GM18861 (cell line): ENCODE measurements at regions not wholly inside any gene's neighbourhood (a gene's known extent, or its start where the extent isn't known, plus 50 kb on each side); places are given as distances from the start of the nearest gene placed in this dataset.

Source experiments
- ATAC-seq: cut with Tn5 transposase; IDR thresholded peaks from one replicate; pipeline ENCODE4 v1.9.1; 2021; ENCODE audit not compliant: unreplicated experiment

DNA sequence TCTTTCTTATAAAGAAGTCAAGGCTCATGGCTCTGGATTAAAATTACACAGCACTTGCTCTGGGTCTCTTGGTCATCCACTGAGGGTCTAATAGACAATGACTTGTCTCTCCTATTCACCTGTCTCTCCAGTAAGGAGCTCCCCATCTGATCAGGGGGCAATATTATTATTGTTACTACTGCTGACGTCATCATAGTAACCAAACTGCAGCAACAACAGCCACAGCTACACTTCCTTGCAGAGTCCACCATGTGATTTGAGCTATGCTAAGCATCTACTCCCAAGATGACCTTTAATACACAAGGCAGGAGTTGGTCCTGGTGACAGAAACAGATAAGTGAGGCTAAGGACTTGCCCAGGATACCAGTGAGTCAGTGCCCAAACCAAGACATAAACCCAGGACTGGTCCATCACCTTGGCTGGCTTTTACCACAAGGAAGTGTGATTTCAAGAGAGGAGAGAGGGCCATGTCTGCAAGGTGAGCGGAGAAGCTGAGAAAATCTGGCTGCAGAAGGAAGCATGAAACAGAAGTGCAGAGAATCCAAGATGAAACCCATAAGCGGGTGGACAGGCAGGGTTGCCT lies 602.5 kb downstream of the PTPRU start:
- ATAC-seq: no peak

DNA sequence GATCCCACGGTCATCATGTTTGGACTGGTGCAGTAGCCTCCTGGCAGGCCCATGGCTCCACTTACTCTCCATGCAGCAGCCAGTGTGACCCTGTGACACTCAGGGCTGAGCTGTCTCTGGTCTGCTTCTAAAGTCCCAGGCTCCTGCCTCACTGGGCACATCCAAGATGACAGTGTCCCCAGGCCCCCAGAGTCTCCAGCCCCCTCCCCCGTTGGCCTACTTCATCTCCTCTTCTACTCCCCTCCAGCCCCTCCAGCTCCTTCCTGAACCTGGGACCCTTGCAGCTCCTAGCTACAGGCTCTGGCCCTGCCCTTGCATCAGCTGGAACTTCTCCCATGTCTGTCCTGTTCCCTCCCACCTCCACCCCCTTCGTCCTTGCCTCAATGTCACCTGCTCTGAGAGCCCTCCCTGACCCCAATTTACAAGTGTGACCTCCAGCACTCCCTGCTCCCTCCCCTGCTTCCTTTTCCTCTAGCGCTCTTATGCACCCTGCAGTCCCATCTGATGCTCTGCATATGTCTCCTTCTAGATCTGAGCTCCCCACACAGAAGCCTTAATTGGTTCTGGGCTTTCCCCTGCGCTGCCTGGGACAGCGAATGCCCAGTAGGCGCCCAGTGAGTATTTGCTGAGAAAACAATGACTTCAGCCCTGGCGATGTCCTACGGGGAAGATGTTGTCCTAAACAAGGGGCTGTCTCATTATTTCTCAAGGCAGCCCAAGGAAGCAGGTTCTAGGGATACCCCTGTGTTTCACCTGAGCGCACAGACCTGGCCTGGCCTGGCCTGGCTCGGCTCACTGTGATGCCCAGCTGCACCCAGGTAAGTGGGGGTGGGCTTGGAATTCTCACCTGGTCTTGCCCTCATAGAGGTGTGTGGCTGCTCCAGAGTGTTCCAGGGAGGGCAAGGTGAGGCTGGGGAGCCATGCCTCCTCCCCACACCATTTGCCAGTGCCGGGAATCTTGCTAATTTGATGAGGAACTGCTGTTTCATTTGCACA lies 600.6 kb downstream of the PTPRU start:
- no peak for ATAC-seq

DNA sequence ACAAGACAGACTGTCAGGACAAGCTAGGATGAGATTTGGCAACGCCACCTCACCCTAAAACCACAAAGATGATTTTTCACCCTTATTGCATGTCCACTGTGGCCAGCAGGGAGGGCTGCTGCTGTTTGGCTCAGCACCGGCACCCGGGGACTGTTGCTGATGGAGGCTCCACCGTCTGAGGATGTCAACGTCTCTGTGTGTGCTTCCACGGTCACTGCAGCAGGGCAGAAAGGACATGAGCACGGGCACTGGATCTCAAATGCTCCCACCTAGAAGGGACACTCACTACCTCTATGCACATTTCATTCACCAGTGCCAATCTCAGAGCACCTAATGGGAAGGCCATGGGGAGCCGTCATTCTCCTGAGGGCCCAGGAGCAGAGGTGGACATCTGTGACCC lies 599.6 kb downstream of the PTPRU start:
- no peak for ATAC-seq

DNA sequence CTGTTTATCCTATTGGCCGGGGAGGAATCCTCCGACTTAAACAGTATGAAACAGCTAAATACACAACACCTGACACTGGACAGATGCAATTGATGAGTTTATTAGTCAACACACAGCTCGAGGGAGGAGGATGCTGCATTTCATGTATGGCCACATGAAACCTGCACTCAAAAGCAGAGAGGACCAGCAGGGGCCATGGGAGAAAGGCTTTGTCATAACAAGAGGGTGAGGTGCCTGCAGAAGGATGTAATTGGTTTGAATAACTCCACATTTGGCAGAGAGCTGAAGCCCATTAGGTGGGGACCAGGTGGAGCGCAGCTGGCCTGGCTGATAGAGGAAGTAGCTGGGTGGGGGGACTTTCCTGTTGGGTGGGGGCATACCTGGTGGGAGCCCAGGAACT lies 599.1 kb downstream of the PTPRU start:
- ATAC-seq: no peak

GRCh38 chr1:29833581-29833980 lies 597.3 kb downstream of the PTPRU start:
- no peak for ATAC-seq

DNA sequence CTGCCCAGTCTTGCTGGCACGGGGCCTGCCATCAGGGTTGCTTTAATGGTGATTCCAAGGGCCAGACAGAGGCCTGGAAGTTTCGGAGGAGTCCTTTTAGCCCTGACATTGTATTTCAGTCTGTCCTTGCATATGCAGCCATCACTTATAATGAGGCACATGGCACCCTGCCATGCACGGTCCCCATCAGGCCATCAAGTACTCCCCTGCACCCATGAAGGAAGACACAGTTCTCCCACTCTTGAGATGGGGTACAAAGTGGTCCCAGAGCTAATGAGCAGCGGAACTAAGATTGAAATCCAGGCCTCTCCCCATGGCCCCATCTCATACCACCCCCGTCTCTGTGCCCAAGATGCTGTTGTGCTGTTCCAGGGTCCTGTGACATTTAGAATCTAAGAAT lies 596.6 kb downstream of the PTPRU start:
- no peak for ATAC-seq

- no peak for ATAC-seq
Observed at GRCh38 chr1:29832471-29832870, 596.1 kb downstream of the PTPRU start.

GRCh38 chr1:29831500-29832117 lies 595.3 kb downstream of the PTPRU start:
- no peak for ATAC-seq

DNA sequence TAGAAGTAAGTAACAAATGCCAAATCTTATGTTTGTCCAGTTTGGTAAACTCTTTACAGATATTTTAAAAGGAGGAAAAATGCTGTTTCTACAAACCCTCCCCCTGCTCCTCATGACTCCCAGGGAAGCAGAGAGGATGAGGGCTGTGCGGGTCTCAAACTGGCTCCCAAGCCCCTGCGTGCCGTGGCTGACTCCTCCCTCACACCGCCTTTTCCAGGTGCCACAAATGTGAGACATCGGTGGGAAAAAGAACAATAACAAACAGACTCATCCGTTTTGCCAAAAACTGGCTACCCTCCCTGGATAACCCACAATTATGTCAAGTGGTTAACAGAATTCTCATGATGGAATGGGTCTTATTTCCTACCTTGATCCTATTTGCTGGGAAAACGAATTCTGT lies 594.6 kb downstream of the PTPRU start:
- no peak for ATAC-seq

DNA sequence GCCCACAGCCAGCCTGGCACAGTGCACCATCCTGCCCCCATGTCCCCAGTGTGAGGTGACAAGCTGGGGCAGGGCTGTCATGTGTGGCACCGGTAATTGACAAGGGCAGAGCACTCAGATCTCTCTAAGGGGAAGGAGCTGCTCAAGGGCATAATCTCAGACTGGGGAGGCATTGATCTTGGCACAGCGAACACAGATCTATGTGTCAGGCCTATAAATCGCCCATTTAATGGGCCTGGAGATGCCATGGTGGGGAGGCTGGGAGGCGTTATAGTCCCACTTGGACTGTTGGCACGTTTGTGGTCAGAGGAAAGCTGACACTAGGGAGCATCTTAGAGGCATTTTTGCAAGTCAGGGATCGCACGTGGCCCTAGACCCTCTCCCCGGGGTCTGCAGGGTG lies 594.1 kb downstream of the PTPRU start:
- no peak for ATAC-seq

DNA sequence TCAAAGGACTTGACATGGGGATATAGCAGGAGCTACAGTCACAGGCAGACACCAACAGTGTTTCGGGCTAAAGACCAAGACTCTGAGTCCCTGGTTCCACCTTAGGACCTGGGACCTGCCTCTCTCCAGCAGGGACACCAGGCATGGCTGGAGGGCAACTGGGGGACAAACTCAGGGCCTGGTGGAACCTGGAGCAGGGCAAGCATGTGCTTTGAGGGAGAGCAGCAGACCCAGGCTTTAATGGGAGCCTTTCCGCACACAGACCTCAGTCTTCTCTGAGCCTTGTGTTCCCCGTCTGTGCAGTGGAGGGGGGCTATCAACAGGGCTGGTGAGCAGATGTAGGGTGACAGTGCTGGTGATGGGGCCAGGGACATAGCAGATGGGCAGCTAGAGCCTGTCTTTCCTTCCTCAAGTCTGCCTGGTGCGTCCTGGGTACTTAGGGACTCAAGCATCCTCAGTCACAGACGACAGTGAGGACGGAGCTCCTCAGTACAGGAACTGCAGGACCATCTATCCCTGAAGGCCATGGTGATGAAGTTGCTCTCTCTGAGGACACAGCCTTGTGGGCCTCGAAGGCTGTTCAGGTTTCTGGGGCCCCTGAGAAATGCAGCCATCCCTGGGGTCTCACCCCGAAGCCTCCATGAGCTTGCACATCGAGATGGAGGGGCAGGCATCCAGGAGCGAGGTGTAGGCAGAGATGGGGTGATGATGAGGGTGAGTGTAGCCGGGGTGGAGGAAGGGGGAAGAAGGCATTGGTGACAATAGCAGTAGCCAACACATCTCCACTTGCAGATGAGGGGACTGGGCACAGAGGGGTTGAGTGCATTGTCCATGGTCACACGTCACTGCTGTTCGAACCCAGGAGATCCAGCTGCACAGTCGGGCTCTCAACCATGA lies 593.4 kb downstream of the PTPRU start:
- no peak for ATAC-seq

- ATAC-seq: no peak
Observed at GRCh38 chr1:29828526-29829447, 592.5 kb downstream of the PTPRU start.

DNA sequence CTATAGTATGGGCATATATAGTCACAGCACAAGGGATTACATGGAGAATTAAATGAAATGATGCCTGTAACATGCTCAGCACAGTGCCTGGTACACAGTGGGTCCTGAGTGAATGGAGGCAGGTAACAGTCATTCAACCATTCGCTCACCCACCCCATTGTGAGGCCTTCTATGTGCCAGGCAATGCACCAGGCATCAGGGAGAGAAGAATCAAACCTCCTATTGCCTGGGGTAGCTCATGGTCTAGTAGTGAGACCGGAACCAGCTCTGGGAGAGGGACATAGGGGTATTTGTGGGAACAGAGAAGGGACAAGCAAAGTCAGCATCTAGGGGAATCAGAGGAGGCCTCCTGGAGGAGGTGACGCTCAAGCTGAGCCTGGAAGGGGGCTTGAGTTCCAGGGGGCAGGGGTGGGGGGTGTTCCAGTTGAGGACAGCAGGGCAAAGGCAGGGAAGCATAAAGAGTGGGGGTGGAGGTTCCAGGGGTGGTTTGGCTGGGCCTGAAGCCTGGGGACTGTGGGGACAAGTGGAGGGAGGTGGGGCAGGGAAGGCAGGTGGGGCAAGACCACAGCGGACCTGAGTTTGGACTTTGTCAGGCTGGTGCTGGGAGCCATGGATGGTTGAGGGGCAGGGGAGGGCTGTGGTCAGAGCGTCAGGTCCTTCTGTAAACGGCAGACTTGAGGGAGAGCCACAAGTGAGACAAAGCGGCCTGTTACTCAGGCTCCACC lies 591.6 kb downstream of the PTPRU start:
- no peak for ATAC-seq

GRCh38 chr1:29827237-29827750 lies 591.0 kb downstream of the PTPRU start:
- no peak for ATAC-seq

DNA sequence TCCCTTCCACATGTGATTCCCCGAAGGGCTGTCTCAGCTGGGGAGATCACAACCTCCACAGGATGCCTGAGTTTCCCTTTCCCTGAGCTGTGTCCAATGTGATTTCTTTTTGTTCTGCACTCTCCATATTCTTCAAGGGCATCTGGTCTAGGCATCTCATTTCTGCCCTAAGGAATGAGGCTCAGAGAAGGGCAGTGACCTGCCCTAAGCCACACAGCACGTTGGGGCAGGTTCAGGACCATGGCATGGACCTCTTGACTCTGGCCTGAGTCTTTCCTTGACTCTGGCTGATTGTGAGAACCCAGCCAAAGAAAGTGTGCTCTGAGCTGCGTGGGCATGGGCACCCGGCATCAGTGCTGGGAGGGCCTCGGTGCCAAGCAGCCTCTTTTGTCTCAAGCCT lies 590.3 kb downstream of the PTPRU start:
- no peak for ATAC-seq

GRCh38 chr1:29825941-29826415 lies 589.7 kb downstream of the PTPRU start:
- ATAC-seq: no peak

DNA sequence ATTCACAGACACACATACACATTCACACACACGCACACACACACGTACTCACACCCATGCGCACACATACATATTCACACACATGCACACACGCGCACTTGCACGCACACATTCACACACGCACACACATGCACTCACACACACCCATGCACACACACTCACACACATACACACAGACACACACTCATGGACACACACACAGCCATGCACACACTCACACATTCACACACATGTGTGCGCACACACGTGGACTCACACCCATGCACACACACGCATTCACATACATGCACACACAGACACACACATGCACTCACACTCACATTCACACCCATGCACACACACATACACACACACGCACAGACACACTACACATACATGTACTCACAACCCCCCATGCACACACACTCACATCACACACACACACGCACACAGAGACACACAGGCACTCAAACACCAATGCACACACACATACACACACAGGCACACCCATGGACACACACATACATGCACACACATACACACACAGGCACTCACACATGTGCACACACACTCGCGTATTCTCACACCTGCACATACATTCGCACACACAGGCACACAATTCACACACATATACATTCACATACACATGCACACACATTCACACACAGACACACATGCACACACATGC lies 589.1 kb downstream of the PTPRU start:
- ATAC-seq: no peak

DNA sequence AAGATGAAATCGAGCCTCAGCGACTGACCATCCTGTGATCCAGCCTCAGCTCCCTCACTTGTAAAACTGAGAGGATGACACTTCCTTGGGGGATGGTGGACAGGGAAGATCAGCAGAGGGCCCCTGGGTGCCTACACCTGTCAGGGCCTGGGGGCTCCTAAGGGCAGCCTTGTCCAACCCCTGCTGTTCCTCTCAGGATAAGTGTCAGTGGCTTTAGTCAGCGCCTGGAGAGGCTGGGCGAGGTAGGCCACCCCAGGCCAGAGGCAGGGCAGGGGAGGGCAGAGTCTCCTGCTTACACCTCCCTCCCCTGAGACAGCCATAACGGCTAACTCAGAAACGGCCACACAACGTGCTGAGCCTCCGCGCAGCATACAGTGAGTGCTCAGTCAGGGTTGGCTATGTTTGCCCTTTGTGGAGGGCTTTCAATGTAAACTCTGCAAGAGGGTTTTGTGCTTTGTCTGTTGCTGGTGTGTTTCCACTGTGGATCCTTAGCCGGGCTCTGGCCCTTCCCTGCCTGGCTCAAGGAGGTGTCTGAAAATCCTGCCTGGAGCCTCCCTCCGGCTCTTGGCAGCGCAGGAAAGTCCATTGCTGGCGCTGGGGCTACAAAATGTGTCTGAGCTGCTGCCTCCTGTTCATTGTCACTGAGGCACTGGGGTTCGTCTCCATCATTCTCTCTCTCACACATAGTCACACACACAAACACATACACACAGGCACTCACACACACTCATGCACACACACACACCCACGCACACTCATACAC lies 588.4 kb downstream of the PTPRU start:
- no peak for ATAC-seq
